ENCODE measurements at regions not wholly inside any gene's neighbourhood (a gene's known extent, or its start where the extent isn't known, plus 50 kb on each side); places are given as distances from the start of the nearest gene placed in this dataset.

- no peaks in the 10 kb centered on the region for H3K27me3 ChIP-seq (ENCODE audit: low read depth, low read length)
- no peak overlapping the region for H2AFZ ChIP-seq (ENCODE audit: low read depth, low read length)
- TF ChIP-seq CTCF (IDR thresholded peaks at IDR 0.05; ENCODE audit: low read depth, low read length) (no peak), EZH2phosphoT487 (IDR thresholded peaks at IDR 0.05; ENCODE audit: low read depth) (no peak)
Measured at GRCh38 chr5:101393795-101394450, 490.8 kb upstream of the ST8SIA4 start.

GRCh38 chr5:101390151-101390908, 487.2 kb upstream of the ST8SIA4 start:
- no peaks in the 10 kb centered on the region for H3K4me1 ChIP-seq (ENCODE audit: low read length)
- no peak overlapping the region for H3K9ac ChIP-seq (ENCODE audit: low read length)
- no peak overlapping the region for H3K4me2 ChIP-seq (ENCODE audit: low read length)
- no peak overlapping the region for H3K27ac ChIP-seq (ENCODE audit: low read length)
- H2AFZ ChIP-seq (ENCODE audit: low read depth, low read length), result no peak overlapping the region
- H3K27me3 ChIP-seq (ENCODE audit: low read depth, low read length), result no peaks in the 10 kb centered on the region
- H3K9me3 ChIP-seq (ENCODE audit: insufficient read depth, low read length), result no peaks in the 10 kb centered on the region
- H3K36me3 ChIP-seq (replicated peaks; ENCODE audit: low read depth, low read length), result no peaks in the 10 kb centered on the region
- H4K20me1 ChIP-seq (ENCODE audit: insufficient read depth, low read length), result no peaks in the 10 kb centered on the region
- TF ChIP-seq EZH2phosphoT487 (IDR thresholded peaks at IDR 0.05; ENCODE audit: low read depth), result no peak
- peak; percentile 63 for TF ChIP-seq CTCF (IDR thresholded peaks at IDR 0.05; ENCODE audit: low read depth, low read length)
- H3K4me3 ChIP-seq (ENCODE audit: low read length), result no peak overlapping the region
- no peaks in the 10 kb centered on the region for H3K79me2 ChIP-seq (ENCODE audit: low read length)

More at GRCh38 chr5:101393795-101394450, 490.8 kb upstream of the ST8SIA4 start:
- Histone ChIP-seq H3K36me3 (replicated peaks; ENCODE audit: low read depth, low read length) (no peaks in the 10 kb centered on the region), H3K9ac (ENCODE audit: low read length) (no peak overlapping the region), H3K4me3 (ENCODE audit: low read length) (no peak overlapping the region), H3K4me2 (ENCODE audit: low read length) (no peak overlapping the region), H3K79me2 (ENCODE audit: low read length) (no peaks in the 10 kb centered on the region), H3K4me1 (ENCODE audit: low read length) (no peaks in the 10 kb centered on the region), H3K9me3 (ENCODE audit: insufficient read depth, low read length) (no peaks in the 10 kb centered on the region), H4K20me1 (ENCODE audit: insufficient read depth, low read length) (no peaks in the 10 kb centered on the region), H3K27ac (ENCODE audit: low read length) (no peak overlapping the region)

- TF ChIP-seq CTCF (IDR thresholded peaks at IDR 0.05; ENCODE audit: low read depth, low read length) (no peak), EZH2phosphoT487 (IDR thresholded peaks at IDR 0.05; ENCODE audit: low read depth) (no peak)
- Histone ChIP-seq H3K27ac (ENCODE audit: low read length) (no peak overlapping the region), H4K20me1 (ENCODE audit: insufficient read depth, low read length) (no peaks in the 10 kb centered on the region), H3K9me3 (ENCODE audit: insufficient read depth, low read length) (no peaks in the 10 kb centered on the region), H3K36me3 (replicated peaks; ENCODE audit: low read depth, low read length) (no peaks in the 10 kb centered on the region), H2AFZ (ENCODE audit: low read depth, low read length) (no peak overlapping the region), H3K79me2 (ENCODE audit: low read length) (no peaks in the 10 kb centered on the region), H3K4me2 (ENCODE audit: low read length) (no peak overlapping the region), H3K27me3 (ENCODE audit: low read depth, low read length) (no peaks in the 10 kb centered on the region), H3K4me1 (ENCODE audit: low read length) (no peaks in the 10 kb centered on the region), H3K4me3 (ENCODE audit: low read length) (no peak overlapping the region), H3K9ac (ENCODE audit: low read length) (no peak overlapping the region)
Measured at GRCh38 chr5:101385276-101385675, 482.2 kb upstream of the ST8SIA4 start.

GRCh38 chr5:101370181-101370580, 467.1 kb upstream of the ST8SIA4 start:
- H2AFZ ChIP-seq (ENCODE audit: low read depth, low read length), result peak overlapping the region; percentile 2; the same call in 1 of the 2 replicates
- peak overlapping the region; percentile 55 for H3K4me2 ChIP-seq (ENCODE audit: low read length)
- no peaks in the 10 kb centered on the region for H3K79me2 ChIP-seq (ENCODE audit: low read length)
- no peaks in the 10 kb centered on the region for H3K36me3 ChIP-seq (replicated peaks; ENCODE audit: low read depth, low read length)
- no peaks in the 10 kb centered on the region for H3K9me3 ChIP-seq (ENCODE audit: insufficient read depth, low read length)
- H3K4me1 ChIP-seq (ENCODE audit: low read length), result peaks cover 5% of the 10 kb centered on the region
- H3K27ac ChIP-seq (ENCODE audit: low read length), result no peak overlapping the region
- no peaks in the 10 kb centered on the region for H4K20me1 ChIP-seq (ENCODE audit: insufficient read depth, low read length)
- H3K27me3 ChIP-seq (ENCODE audit: low read depth, low read length), result no peaks in the 10 kb centered on the region
- no peak overlapping the region for H3K9ac ChIP-seq (ENCODE audit: low read length)
- peak overlapping the region; percentile 53 for H3K4me3 ChIP-seq (ENCODE audit: low read length)
- no peak for TF ChIP-seq CTCF (IDR thresholded peaks at IDR 0.05; ENCODE audit: low read depth, low read length)
- TF ChIP-seq EZH2phosphoT487 (IDR thresholded peaks at IDR 0.05; ENCODE audit: low read depth), result no peak

All from OCI-LY3 (cell line).